Neural progenitor cell (in vitro differentiated cells): ENCODE measurements at regions not wholly inside any gene's neighbourhood (a gene's known extent, or its start where the extent isn't known, plus 50 kb on each side); places are given as distances from the start of the nearest gene placed in this dataset.

Experiments used
- CTCF ChIP-seq: fragments of 200-600 bp; sonication (generic); IDR thresholded peaks from 2 replicates; pipeline ENCODE4 v1.5.1; 2017; ENCODE audit warnings: antibody characterized with exemption, mild to moderate bottlenecking
- EZH2 ChIP-seq: fragments of 200-600 bp; sonication (generic); IDR thresholded peaks from 2 replicates; pipeline ENCODE4 v1.6.1; 2017; ENCODE audit warnings: antibody characterized with exemption, mild to moderate bottlenecking, moderate library complexity
- EZH2phosphoT487 ChIP-seq: fragments of 200-600 bp; sonication (generic); IDR thresholded peaks from 2 replicates; pipeline ENCODE4 v1.6.1; 2017; ENCODE audit warnings: antibody characterized with exemption

- TF ChIP-seq EZH2phosphoT487 (no peak), CTCF (no peak), EZH2 (no peak)
Observed at GRCh38 chrY:11063960-11064359, 1536.3 kb downstream of the TSPY10 start.
